MG63 (cell line): ENCODE measurements at regions not wholly inside any gene's neighbourhood (a gene's known extent, or its start where the extent isn't known, plus 50 kb on each side); places are given as distances from the start of the nearest gene placed in this dataset.

Experiments
- DNase-seq: peaks from one replicate; pipeline ENCODE4 v3.0.0-alpha.2; 2020
- H3K27me3 ChIP-seq: fragments of 250-450 bp; sonication (Bioruptor Pico); 2 replicates; pipeline ENCODE4 v1.5.1; 2020; ENCODE audit warnings: mild to moderate bottlenecking, moderate library complexity
- H3K36me3 ChIP-seq: fragments of 250-450 bp; sonication (Bioruptor Pico); 2 replicates; pipeline ENCODE4 v1.5.1; 2020; ENCODE audit warnings: mild to moderate bottlenecking, moderate library complexity
- H3K4me3 ChIP-seq: fragments of 250-450 bp; sonication (Bioruptor Pico); 2 replicates; pipeline ENCODE4 v1.5.1; 2020; ENCODE audit warnings: mild to moderate bottlenecking, moderate library complexity
- H3K9me3 ChIP-seq: fragments of 250-450 bp; sonication (Bioruptor Pico); 2 replicates; pipeline ENCODE4 v1.5.1; 2020; ENCODE audit warnings: mild to moderate bottlenecking, moderate library complexity

- no peaks in the 10 kb centered on the region for H3K27me3 ChIP-seq
- no peaks in the 10 kb centered on the region for H3K9me3 ChIP-seq
- no peaks in the 10 kb centered on the region for H3K36me3 ChIP-seq
- no peak for DNase-seq
- no peak overlapping the region for H3K4me3 ChIP-seq
Measured at GRCh38 chr2:160993654-160994061, 166.6 kb upstream of the TANK start.

DNA sequence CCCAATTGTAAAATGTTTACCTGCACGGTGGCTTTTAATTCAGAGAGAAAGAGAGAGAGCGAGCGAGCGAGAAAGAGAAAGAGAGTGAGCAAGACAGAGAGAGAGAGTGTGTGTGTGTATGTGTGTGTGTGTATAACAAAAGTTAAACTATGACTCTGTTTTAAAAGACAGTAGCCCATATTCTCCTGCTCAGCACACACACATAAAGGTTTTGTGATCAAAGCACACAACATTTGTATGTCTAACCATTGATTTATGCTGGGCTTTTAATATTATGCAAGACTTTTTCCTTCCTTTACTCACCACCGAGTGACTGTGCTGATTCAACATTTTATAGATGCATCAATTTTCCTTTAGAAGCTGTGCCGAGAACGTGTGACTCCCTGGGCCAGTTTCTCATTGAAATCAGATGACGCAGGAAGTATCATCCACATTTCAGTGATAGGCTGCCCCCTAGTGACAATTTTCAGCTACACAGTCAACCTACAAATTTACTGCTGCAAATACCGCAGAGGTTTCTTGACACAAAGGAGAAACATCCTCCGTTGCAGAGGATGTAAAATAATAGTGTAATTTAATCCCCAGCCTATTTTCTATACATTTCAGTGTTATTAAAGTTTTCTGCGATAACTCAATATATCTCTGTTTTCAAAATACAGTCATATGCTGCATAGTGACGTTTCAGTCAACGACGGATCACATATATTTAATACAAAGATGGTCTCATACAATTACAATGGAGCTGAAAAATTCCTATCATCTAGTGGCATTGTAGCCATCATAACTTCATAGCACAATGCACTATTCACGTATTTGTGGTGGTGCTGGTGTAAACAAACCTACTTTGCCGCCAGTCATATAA lies 165.9 kb upstream of the TANK start:
- no peaks in the 10 kb centered on the region for H3K9me3 ChIP-seq
- peak; percentile 57 for DNase-seq
- no peaks in the 10 kb centered on the region for H3K27me3 ChIP-seq
- H3K4me3 ChIP-seq, result no peak overlapping the region
- no peaks in the 10 kb centered on the region for H3K36me3 ChIP-seq

DNA sequence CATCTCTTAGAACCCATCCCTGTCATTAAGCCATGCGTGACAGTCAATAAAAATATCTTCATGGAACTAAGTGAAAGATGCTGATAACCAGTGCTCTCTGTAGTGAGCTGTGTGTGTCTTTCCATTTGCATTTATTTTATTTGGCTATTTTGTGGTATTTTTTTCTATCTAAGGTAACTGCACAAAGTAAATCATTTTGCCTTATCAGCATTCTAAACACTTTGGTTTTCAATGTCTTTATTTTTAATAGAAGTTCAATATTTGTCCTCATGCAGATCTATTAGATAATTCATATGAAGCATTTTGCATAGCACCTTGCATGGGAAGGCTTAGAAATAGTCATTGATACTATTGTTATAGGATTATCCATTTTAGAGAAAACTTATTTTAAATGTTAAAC lies 163.6 kb upstream of the TANK start:
- Histone ChIP-seq H3K27me3 (no peaks in the 10 kb centered on the region), H3K36me3 (no peaks in the 10 kb centered on the region), H3K9me3 (no peaks in the 10 kb centered on the region), H3K4me3 (no peak overlapping the region)
- DNase-seq, result no peak

DNA sequence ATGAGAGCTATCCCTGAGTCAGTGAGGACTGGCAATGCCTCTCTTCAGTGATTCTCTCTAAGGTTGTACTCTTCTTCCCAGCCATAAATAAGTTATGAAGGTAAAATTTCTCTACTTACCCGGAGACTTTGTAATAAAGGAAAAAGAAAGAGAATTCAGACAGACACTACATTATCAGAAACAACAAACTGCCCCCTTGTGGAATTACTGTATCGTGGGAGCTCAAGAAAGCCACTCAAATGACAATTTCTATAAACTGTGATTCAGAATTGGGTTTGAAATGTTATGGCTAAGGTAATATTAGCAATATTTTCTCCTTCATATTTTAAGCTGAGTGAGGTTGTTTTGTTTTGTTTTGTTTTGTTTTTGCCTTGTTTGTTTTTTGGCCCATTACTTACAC lies 155.8 kb upstream of the TANK start:
- no peak overlapping the region for H3K4me3 ChIP-seq
- no peaks in the 10 kb centered on the region for H3K9me3 ChIP-seq
- no peaks in the 10 kb centered on the region for H3K36me3 ChIP-seq
- no peak for DNase-seq
- no peaks in the 10 kb centered on the region for H3K27me3 ChIP-seq

GRCh38 chr2:161005170-161005569 lies 155.1 kb upstream of the TANK start:
- Histone ChIP-seq H3K4me3 (no peak overlapping the region), H3K36me3 (no peaks in the 10 kb centered on the region), H3K9me3 (no peaks in the 10 kb centered on the region), H3K27me3 (no peaks in the 10 kb centered on the region)
- DNase-seq, result no peak

DNA sequence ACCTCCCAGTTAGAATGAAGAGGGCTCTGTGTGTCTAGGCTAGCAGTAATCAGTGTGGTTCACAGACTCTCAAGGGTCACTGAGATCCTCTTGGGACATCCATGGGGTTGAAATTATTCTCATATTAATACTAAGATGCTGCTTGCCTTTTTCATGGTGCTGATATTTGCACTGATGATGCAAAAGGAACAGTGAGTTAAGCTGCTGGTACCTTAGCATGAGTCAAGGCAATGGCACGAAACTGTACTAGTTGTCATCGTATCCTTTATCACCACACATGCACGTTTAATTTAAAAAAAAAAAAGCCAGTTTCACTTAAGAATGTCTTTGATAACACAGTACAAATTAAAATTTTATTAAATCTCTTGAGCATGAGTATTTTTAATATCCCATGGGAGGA lies 151.9 kb upstream of the TANK start:
- Histone ChIP-seq H3K9me3 (no peaks in the 10 kb centered on the region), H3K27me3 (no peaks in the 10 kb centered on the region), H3K4me3 (no peak overlapping the region), H3K36me3 (no peaks in the 10 kb centered on the region)
- DNase-seq, result no peak

DNA sequence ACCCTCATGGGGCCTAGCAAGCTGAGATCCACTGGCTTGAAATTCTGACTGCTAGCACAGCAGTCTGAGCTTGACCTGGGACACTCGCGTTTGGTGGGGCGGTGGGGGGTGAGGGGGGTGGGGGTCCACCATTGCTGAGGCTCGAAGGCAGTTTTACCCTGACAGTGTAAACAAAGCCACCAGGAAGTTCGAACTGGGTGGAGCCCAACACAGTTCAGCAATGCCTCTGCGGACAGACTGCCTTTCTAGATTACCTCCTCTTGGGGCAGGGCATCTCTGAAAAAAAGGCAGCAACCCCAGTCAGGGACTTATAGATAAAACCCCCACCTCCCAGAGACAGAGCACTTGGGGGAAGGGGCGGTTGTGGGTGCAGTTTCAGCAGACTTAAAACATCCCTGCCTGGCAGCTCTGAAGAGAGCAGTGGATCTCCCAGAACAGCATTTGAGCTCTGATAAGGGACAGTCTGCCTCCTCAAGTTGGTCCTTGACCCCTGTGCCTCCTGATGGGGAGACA lies 149.7 kb upstream of the TANK start:
- H3K27me3 ChIP-seq, result no peaks in the 10 kb centered on the region
- DNase-seq, result no peak
- no peak overlapping the region for H3K4me3 ChIP-seq
- H3K9me3 ChIP-seq, result peaks cover 2% of the 10 kb centered on the region; the same call in 1 of the 2 replicates
- no peaks in the 10 kb centered on the region for H3K36me3 ChIP-seq

GRCh38 chr2:161017780-161018470 lies 142.3 kb upstream of the TANK start:
- no peak overlapping the region for H3K4me3 ChIP-seq
- peaks cover 4% of the 10 kb centered on the region for H3K9me3 ChIP-seq
- DNase-seq, result no peak

DNA sequence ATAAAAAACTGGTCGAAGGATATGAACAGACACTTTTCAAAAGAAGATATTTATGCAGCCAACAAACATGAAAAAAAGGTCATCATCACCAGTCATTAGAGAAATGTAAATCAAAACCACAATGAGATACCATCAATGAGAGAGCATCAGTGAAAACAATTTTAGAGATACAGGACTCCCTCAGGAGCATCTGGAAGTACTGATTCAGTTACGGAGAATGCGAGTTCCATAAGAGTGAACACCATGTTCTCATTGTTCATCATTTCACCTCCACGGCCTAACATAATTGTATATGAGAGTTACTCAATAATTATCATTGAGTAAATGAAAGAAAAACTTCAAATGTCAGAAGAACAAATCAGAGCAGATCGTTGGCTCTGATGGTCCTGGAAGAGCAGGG lies 140.9 kb upstream of the TANK start:
- H3K9me3 ChIP-seq, result peaks cover 5% of the 10 kb centered on the region
- H3K27me3 ChIP-seq, result no peaks in the 10 kb centered on the region
- DNase-seq, result no peak
- no peaks in the 10 kb centered on the region for H3K36me3 ChIP-seq
- H3K4me3 ChIP-seq, result no peak overlapping the region

More at GRCh38 chr2:161017780-161018470, 142.3 kb upstream of the TANK start:
- no peaks in the 10 kb centered on the region for H3K27me3 ChIP-seq
- H3K36me3 ChIP-seq, result no peaks in the 10 kb centered on the region

GRCh38 chr2:161020437-161020836 lies 139.8 kb upstream of the TANK start:
- H3K36me3 ChIP-seq, result no peaks in the 10 kb centered on the region
- no peak for DNase-seq
- no peak overlapping the region for H3K4me3 ChIP-seq
- H3K9me3 ChIP-seq, result peaks cover 3% of the 10 kb centered on the region; the same call in 1 of the 2 replicates
- H3K27me3 ChIP-seq, result no peaks in the 10 kb centered on the region

GRCh38 chr2:161028581-161028980 lies 131.6 kb upstream of the TANK start:
- Histone ChIP-seq H3K36me3 (no peaks in the 10 kb centered on the region), H3K27me3 (no peaks in the 10 kb centered on the region), H3K4me3 (no peak overlapping the region), H3K9me3 (no peaks in the 10 kb centered on the region)
- DNase-seq, result no peak

GRCh38 chr2:161029321-161029720 lies 130.9 kb upstream of the TANK start:
- H3K9me3 ChIP-seq, result no peaks in the 10 kb centered on the region
- no peaks in the 10 kb centered on the region for H3K27me3 ChIP-seq
- H3K36me3 ChIP-seq, result no peaks in the 10 kb centered on the region
- DNase-seq, result no peak
- H3K4me3 ChIP-seq, result no peak overlapping the region

DNA sequence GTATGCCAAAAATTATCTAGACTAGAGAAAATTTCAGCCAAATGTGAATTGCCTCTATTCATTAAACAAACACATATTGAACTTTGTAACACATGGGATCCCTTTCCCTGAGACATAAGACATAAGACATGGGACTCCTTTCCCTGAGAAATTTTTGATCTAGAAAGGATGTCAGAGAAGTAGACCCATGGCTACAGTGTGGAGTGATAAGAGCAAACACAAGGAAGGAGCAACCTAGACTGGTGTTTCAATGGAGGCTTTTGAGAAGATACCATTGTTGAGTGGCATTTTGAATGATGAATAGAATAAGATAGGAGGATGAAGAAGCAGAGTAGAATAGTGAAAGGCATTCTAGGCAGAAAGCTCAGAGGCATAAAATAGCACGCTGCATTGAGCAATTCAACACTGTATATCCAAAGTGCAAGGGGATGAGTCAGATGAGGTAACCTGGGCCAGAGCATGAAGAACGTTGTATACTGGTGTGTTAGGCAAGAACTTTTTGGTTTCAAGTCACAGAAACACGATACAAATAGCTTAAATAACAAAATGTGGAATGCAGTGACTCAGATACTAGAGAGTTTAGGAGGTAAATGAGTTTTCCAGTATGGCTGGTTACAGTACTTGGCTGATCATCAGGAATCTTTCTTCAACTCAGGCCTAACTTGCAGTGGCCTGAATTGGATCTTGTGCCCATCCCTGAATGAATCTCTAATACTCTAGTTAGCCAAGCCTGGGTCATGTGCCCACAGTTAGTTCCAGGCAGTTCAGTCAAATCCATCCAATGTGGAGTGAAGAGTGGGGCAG lies 129.8 kb upstream of the TANK start:
- H3K36me3 ChIP-seq, result no peaks in the 10 kb centered on the region
- peak; percentile 86 for DNase-seq
- H3K9me3 ChIP-seq, result no peaks in the 10 kb centered on the region
- no peaks in the 10 kb centered on the region for H3K27me3 ChIP-seq
- no peak overlapping the region for H3K4me3 ChIP-seq

DNA sequence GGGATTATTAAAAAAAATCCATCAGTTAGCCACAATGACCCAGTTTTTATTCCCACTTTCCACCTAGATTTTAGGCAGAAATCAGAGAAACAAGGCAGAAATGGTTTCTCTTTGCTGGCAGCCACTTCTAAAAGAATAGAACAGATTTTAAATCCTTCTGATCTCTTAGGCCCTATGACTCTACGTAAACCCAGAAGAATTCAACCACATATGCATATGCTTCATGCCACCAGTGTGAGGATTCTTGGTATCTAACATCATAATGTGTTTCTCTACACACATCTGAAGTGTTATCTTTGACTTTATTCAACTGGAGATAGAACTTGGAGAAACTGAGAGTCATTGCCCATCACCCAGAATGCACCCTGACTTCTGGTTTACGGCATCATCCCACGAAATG lies 128.7 kb upstream of the TANK start:
- Histone ChIP-seq H3K27me3 (no peaks in the 10 kb centered on the region), H3K9me3 (no peaks in the 10 kb centered on the region), H3K36me3 (no peaks in the 10 kb centered on the region), H3K4me3 (no peak overlapping the region)
- no peak for DNase-seq

DNA sequence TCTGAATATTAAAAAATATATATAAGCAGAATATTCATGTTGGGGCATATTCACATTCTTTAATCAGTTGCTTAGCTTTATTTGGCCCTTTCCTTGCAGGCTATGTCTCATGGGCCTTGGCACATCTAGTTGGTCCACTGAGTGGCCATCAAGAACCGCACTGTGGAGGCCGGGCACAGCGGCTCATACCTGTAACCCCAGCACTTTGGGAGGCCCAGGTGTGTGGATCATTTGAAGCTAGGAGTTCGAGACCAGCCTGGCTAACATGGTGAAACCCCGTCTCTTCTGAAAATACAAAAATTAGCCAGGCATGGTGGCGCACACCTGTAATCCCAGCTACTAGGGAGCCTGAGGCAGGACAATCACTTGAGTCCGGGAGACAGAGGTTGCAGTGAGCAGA lies 127.6 kb upstream of the TANK start:
- no peaks in the 10 kb centered on the region for H3K9me3 ChIP-seq
- no peaks in the 10 kb centered on the region for H3K36me3 ChIP-seq
- no peak for DNase-seq
- no peaks in the 10 kb centered on the region for H3K27me3 ChIP-seq
- no peak overlapping the region for H3K4me3 ChIP-seq

DNA sequence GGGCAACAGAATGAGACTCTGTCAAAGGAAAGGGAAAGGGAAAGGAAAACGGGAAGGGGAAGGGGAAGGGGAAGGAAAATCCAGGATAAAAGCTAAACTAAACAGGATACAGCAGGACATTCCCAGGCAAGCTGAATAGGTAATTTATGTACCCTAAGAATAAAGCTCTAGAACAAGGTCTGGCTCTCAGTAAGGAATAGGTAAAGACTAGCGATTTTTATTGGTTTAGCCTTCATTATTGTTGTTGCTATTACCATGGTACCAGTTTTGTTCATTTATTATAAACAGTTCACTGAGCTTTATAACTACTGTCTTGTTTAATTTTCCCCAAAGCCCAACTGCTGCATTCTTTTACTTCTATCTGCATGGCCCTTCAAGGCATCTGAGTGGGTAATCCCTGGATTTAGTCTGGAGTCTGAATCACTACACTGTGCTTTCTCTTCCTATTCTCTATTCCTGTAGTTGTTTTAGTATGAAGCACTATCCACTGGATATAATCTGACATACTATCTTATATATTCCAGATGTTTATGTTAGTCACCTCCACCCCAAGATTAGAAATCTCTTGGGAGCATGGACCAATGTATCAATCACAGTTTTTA lies 127.1 kb upstream of the TANK start:
- Histone ChIP-seq H3K9me3 (no peaks in the 10 kb centered on the region), H3K27me3 (no peaks in the 10 kb centered on the region), H3K36me3 (no peaks in the 10 kb centered on the region), H3K4me3 (no peak overlapping the region)
- DNase-seq, result peak; percentile 16

DNA sequence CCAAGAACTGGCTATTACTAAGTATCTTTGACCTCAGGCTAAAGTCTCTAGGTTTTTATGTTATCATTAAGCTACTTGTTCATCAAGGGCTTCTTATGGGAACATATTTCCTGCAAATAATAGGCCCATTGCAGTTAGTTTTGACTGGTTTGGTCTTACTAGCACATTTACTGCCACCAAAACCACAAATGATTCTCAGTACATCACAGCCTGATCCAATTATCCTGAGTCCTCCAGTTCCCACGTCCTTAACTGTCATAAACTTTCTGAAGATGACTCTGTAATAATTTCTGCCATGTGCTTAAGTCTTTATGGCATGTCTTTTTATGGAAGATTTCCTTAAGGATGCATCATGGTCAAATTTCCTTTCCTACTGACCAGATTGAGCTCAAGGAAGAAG lies 123.3 kb upstream of the TANK start:
- DNase-seq, result no peak
- Histone ChIP-seq H3K9me3 (no peaks in the 10 kb centered on the region), H3K27me3 (no peaks in the 10 kb centered on the region), H3K4me3 (no peak overlapping the region), H3K36me3 (no peaks in the 10 kb centered on the region)
